ENCODE measurements at regions not wholly inside any gene's neighbourhood (a gene's known extent, or its start where the extent isn't known, plus 50 kb on each side); places are given as distances from the start of the nearest gene placed in this dataset.

GRCh38 chr4:120435179-120435578 is 368.5 kb upstream of the MAD2L1 start:
- ChIA-PET POLR2A (no interaction called here), CTCF (no interaction called here)

DNA sequence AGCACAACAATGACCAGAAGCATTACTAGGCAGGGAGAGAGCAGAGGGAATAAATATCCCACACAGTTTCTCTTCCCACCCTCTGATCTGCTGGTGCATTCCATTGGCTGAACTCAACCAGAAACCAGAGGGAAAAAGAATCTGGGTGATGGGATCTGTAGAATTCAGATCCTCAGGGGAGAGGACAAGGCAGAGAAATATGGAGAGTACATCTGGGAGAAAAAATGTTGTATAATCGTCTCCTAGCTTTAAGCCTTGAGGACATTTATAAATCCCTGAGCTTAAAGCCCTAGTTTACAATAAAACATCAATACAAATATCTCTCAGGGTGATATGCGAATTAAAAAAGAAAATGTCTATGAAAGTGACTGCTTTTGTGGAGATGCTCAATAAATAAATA is 368.1 kb upstream of the MAD2L1 start:
- ChIA-PET POLR2A (no interaction called here), CTCF (no interaction called here)

DNA sequence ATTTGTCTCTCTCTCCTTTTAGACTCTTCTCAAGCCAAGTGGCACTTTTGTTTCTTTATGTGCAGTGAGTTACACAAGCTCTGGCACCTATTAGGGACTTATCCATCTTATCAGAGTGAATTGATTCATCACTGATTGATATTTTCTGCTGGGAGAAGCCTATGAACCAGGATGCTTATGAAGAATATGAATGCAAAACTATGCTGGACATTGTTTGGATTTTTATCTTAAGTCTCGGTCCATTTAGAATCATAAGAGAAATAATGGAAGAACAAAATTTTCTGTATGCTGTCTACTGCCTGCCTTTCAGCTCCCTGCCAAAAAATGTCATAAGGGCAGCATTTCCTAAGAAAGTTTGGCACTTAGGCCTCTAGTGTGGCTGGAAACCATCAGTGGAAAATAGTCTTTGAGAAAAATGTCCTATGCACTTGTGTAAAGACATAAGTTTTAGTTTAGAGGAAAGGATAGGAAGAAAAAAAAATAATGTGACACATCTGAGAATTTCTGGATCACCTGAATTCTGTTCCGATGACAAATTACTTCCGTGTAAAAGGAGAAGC is 365.7 kb upstream of the MAD2L1 start:
- POLR2A ChIA-PET: no interaction called here
- CTCF ChIA-PET: no interaction called here

DNA sequence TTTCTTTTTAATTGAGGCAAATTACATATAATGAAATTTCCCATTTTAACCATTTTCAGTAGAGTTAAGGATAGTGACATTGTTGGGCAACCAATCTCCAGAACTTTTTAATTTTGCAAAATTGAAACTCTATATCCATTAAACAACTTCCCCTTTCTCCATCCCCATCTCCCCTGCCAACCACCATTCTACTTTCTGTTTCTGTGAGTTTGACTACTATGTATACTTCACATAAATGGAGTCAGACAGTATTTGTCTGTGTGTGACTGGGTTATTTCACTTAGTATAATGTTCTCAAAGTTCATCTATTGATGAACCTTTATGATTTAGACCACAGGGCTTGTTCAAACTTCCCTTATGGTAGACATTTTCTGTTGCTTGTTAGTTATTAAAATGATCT is 364.5 kb upstream of the MAD2L1 start:
- ChIA-PET POLR2A (no interaction called here), CTCF (no interaction called here)

DNA sequence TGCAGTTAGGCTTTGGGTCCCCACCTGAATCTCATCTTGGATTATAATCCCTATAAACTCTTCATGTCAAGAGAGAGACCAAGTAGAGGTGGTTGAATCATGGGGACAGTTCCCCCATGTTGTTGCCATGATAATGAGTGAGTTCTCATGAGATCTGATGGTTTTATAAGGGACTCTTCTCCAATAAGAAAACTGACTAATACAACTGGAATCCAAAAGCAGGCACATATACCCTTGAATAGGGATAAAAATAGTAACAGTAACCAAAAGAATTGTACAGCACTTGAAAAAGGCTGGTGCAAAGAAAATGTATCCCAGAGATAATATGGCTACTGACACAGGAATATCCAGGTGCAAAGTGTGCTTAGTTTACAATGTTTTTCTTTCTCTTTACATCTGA is 351.5 kb upstream of the MAD2L1 start:
- CTCF ChIA-PET: no interaction called here
- POLR2A ChIA-PET: no interaction called here

GRCh38 chr4:120415896-120416295 is 349.2 kb upstream of the MAD2L1 start:
- POLR2A ChIA-PET: no interaction called here
- CTCF ChIA-PET: no interaction called here

DNA sequence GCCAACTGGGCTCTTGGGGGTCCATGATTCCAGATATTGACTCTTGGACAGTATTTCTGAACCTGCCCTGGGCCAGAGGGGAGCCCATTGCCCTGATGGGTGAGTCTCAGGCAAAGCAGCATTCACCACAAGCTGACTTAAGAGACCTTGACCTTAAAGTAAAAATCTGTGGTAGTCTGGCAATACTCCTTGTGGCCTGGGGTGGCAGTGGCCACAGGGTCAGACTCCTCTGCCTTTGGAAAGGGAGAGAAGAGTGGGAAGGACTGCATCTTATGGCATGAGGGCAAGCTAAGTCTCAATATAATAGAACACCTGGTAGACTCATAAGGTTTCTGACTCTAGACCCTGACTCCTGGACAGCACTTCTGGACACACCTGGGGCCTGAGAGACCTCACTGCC is 340.3 kb upstream of the MAD2L1 start:
- ChIA-PET POLR2A (interaction anchor here (0.7 kb wide), 1 partner anchor 97 kb away, joined by 8 read pairs; no protein-coding TSS in a partner anchor), CTCF (no interaction called here)

DNA sequence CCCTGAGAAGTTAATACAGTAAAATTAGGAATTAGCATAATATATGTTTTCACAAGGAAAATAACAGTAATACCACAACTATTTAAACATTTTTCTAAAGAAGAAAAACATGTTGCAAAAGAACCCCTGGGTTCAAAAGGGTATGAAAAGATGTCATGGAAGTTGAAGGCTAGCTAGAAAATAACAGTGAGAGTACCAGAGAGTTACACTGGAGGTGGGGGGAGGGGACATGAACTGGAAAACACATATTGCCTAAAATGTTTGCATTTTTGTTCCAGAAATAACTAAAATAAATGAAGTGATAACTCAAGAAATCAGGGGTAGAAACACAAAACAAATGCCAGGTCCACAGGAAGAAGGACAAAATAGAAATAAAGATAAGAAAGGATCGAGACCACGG is 336.6 kb upstream of the MAD2L1 start:
- ChIA-PET POLR2A (no interaction called here), CTCF (no interaction called here)

- POLR2A ChIA-PET: no interaction called here
- CTCF ChIA-PET: no interaction called here
Measured at GRCh38 chr4:120400441-120400840, 333.8 kb upstream of the MAD2L1 start.

DNA sequence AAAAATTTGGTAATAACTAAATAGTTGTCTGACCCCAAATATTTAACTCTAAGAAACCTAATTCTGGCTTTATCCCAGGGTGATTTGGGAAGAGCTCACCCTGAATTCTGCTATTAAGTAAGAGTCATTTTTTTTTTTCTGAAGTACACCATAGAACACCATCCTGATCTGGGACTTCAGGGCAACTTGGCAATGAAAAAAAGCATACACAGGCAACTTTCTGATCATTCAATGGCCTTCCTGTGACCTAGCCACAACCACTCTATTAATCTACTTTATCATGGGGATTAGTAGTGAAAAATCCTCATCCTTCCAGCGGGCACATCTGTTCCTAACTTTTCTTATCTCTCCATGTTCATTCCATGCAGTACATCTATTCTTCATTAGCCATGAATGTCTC is 333.2 kb upstream of the MAD2L1 start:
- ChIA-PET POLR2A (no interaction called here), CTCF (no interaction called here)

DNA sequence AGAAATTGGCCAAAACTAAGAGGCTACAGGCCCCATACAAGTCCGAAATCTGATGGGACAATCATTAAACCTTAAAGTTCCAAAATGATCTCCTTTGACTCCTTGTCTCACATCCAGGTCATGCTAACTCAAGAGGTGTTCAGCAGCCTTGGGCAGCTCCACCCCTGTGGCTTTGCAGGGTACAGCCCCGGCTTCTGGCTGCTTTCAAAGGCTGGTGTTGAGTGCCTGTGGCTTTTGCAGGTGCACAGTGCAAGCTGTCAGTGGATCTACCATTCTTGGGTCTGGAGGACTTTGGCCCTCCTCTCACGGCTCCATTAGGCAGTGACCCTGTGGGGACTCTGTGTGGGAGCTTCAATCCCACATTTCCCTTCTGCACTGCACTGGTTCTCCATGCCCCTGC is 329.1 kb upstream of the MAD2L1 start:
- ChIA-PET POLR2A (no interaction called here), CTCF (no interaction called here)

GRCh38 chr4:120355881-120356280 is 289.2 kb upstream of the MAD2L1 start:
- CTCF ChIA-PET: no interaction called here
- POLR2A ChIA-PET: no interaction called here

DNA sequence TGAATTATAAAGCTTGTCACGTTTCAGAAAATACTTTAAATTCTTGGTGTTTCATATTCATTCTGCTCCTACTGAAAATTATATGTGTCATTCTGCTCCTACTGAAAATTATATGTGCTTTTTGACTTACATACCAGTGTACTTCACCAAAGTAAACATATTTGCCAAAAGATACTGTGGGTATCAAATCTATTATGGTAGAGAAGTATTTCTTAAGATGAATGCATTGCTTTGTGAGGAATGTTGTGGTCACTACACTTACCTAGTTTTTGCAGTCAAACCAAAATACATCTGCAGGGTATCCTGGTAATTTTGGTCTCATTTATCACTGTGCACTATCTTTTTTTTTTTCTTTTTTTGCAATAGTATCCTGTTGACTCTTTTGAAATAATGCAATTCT is 287.7 kb upstream of the MAD2L1 start:
- ChIA-PET POLR2A (no interaction called here), CTCF (no interaction called here)

DNA sequence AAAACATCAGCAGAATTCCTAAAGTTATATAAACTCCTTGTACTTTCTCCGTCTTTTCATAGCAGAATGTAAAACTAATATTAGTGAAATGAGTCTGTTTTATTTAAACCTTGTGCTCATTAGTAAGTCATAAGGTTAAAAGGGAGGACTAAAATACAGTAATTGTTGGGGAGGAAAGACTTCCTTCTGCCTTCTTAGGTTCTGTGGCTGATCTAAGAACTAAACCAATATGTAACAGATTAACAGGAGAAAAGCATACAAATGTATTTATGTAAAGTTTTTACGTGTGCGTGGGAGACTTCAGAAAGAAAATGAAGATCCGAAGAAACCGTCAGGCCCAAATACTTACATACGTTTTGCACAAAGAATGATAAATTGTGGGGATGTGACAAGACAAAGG is 286.6 kb upstream of the MAD2L1 start:
- CTCF ChIA-PET: no interaction called here
- POLR2A ChIA-PET: no interaction called here

DNA sequence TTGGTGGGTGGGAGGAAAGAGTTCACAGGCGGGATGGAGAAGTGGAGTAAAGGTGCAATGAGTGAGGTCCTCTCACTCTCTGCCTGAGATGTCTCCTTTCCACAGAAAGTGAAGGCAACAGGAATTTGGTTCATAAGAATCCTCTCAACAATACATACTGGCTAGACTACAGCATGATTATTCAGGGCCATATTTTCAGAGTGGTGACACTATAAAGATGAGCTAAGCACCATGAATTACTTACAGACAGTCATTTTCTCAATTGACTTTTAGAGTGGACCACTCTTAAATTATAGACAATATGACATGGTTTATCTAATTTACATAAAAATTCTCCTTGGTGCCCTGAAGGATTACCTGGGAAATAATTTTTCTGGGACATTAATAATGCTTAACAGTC is 286.1 kb upstream of the MAD2L1 start:
- ChIA-PET CTCF (no interaction called here), POLR2A (no interaction called here)

DNA sequence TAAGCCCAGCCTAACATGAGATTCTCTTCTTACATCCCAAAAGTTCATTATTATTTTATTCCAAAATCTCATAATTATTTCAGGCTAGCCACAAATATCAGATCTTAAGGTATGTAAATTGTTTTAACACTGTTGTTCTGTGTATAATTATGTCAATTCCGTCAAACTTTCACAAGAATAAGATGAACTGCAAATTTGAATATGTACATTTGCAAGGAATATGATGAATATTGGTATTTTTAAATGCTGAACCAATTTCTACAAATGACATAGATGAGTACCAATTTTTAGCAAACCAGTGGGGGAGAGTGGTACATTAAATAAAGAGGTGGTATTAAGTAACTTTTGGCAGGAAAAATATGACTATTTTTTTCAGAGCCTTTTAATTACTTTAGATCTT is 282.3 kb upstream of the MAD2L1 start:
- CTCF ChIA-PET: no interaction called here
- POLR2A ChIA-PET: no interaction called here

- ChIA-PET CTCF (no interaction called here), POLR2A (no interaction called here)
Measured at GRCh38 chr4:120348521-120348920, 281.9 kb upstream of the MAD2L1 start.

- POLR2A ChIA-PET: no interaction called here
- CTCF ChIA-PET: no interaction called here
Measured at GRCh38 chr4:120331486-120332370, 265.1 kb upstream of the MAD2L1 start.

GRCh38 chr4:120329386-120329785 is 262.7 kb upstream of the MAD2L1 start:
- ChIA-PET CTCF (no interaction called here), POLR2A (no interaction called here)

GRCh38 chr4:120327276-120327675 is 260.6 kb upstream of the MAD2L1 start:
- ChIA-PET CTCF (interaction anchor here (0.7 kb wide), 1 partner anchor 194 kb away, joined by 3 read pairs; no protein-coding TSS in a partner anchor), POLR2A (no interaction called here)

DNA sequence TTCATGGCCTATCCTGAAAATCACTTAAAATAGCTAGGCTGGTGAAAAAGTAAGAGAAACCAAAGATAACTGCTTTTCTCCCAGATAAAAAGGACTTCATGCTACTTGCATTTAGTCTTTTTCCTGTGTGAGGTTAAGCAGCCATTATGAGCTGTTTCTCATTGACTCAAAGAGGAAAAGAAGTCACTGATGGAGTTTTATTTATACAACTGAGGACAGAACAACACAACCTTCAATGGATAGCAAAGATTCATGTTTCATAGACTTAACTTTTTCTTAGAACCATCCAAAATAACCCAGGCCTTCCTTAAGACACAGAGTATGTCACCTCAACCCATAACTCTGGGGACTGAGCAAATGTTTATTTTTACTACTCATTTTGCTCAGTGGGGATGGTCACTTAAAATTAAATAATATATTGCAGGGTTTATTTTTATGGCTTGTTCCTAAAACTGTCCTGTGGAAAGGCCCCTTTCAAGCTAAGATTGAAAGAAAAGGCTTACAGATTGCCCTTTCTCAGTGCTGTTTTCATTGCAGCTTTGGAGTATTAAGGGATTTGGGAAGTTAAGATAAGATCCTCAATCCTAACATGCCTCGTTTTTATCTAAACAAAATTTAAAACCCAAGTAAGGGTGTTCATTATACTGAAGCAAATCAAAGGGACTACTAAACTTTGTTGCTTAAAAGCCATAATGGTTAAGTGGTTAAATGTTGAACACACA is 252.6 kb upstream of the MAD2L1 start:
- CTCF ChIA-PET: no interaction called here
- POLR2A ChIA-PET: no interaction called here

All from activated CD8-positive, alpha-beta memory T cell treated with anti-CD3 and anti-CD28 coated beads for 36 hours (primary cell).